GM19438 (cell line): ENCODE measurements at regions not wholly inside any gene's neighbourhood (a gene's known extent, or its start where the extent isn't known, plus 50 kb on each side); places are given as distances from the start of the nearest gene placed in this dataset.
"Not testable (repeated sequence)": the region's sequence is repeated elsewhere in the genome, so short reads cannot be mapped to it uniquely, and the experiment has no call there.

Experiments used
- ATAC-seq: cut with Tn5 transposase; IDR thresholded peaks from one replicate; pipeline ENCODE4 v1.9.1; 2021; ENCODE audit warnings: low read depth; ENCODE audit not compliant: unreplicated experiment

DNA sequence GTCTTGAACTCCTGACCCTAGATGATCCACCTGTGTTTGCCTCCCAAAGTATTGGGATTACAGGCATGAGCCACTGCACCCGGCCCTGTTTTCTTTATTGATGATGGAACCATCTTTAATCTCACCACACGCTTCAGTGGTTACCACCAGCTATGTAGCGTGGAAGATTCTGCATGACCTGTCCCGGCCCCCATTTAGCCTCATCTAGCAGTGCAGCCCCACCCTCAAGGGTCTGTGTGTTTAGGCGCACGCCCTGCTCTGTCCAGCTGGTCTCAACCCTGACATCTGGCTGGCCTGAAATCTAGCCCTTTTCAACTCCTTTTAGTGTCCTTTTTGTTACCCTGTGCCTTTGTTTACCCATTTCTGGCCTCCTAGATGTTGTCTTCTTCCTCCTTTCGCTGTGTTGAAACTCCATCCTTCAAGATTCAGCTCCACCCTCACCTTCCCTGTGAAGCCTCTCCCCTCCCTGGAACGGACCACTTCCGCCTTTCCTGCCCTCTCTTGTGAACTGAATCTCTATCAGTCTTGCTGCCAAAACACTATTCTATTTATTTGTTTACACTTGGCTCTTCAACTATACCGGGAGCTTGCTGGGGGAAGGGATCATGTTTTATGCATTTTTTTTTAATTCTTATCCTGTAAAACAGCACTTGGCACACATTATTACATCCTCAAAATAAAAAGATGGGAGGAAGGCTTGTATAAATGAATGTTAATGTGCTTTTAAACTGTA lies 101.0 kb upstream of the MTHFD1L start:
- no peak for ATAC-seq

DNA sequence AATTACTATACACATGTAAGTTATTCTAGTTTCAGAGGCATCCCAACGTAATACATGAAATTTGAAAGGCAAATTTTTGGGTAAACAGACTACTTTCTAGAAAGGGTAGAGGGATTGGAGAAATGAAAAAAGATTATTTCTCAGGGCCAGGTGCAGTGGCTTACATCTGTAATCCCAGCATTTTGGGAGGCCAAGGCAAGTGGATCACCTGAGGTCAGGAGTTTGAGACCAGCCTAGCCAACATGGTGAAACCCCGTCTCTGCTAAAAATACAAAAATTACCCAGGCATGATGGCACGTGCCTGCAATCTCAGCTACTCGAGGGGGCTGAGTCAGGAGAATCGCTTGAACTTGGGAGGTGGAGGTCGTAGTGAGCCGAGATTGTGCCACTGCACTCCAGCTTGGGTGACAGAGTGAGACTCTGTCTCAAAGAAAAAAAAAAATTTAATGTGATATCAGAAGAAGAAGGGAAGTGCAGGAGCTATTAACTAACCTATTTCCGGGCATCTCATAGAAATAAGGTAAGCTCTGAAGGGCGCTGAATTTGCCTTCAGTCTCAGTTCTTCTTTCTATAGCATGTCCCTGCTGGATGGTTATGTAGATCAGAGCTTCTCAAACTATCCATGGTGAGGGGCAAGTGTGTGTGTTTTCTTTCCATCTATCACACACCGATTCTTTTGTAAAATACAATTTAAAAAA lies 100.3 kb upstream of the MTHFD1L start:
- ATAC-seq, result peak; percentile 92

DNA sequence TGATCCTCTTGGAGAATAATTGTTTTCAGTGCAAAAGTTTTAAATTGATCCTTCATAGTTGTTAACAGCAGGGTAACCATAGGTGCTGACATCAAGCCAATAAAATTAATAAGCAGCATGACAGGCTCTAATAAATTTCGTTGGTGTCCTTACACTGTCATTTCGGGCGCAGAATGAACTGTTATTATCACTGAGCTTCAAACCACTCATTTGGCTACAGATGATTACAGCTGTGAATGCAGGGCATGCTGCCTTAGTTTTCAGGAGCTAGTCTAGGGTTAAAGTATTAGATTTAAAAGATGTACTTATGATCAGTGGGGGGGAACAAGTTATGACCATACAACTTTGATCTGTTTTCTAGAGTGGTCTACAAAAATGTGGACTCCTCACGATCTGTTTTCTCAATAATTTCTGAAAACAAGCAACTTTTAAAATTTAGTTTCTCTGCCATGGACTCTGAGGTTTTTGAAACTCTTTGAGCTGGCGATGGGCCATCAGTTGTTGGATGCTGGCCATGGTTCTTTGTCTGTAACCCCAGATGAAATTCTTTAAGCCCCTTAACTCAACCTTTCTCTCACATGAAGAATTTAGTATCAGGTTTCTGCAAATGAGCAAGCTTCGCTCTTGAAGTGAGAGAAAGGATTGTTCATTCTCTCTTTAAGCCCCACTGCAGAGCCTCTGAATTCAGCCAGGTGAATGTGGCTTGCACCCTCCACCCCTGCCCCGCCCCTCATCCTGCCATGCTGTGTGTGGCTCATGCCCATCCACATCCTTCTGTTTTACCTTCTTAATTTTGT lies 99.1 kb upstream of the MTHFD1L start:
- ATAC-seq, result no peak

DNA sequence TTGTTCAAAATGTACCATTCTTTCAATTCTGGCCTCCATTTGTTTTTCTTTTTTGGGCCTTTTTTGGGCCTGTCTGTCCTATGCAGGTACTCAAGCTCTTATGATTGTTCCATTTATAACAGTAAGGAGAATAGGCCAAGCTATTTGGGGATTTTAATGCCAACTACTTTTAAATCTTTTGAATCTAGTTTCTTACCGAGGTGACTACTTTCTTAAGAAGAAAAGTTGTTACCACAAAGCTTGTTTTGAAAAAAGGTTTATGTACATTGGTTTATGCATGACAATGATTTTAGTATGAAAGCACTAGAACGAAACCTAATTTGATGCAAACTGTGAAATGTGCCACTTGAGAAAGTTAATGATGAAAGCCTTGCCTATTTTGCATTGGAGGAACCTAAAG lies 98.3 kb upstream of the MTHFD1L start:
- ATAC-seq, result no peak

DNA sequence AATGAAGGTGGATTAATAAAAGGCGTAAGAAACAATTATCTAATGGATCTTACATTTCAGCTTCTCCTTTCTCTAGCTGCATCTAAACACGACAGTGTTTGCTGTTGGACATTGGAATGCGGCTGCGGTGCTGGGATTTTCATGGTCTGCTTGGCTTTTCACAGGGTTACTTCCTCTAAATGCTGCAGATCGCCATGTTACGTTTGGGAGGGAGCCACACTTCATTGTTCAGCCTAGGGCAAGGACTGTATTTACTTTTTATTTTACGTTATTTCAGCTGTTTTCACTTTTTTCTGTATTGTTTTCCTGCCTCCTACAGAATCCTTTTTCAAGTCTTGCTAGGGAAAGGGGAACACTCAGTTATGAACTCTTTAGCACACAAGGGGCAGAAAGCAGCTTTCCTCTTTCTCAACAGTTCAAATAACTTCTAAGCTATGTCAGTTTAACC lies 97.9 kb upstream of the MTHFD1L start:
- ATAC-seq, result no peak

DNA sequence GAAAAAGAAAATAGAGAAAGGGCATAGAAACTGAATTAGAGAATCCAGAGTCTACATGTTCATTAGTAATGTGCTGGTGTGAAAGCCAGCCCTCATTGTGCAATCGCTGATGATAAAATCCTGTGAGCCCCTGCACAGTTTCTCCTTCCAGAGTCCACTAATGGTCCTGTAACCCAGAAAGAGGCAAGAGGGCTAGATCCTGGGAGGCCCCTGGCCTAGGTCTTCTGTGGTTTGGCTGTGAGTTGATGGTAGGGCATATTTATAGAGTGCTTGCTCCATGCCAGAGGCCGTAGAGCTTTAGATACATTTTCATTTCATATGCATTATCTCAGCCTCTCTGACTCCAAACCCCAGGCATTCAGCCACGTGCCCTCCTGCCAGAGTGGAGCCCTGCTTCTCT lies 94.9 kb upstream of the MTHFD1L start:
- ATAC-seq, result no peak

DNA sequence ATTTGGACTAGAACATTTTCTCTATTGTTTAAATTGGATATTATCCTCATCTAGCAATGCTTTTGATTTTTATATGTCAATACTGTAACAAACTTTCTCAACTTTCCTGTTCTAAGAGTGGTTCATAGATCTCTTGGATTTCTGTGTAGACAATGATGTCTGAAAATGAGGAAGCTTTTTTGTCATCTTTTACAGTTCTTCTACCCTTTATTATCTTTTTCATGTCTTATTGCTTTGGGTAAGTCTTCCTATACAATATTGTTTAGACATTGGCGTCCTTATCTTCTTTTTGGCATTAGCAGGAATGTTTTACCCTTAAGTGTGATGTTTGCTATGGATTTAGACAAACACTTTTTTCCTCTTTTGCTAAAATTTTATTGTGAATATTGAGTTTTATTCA lies 91.5 kb upstream of the MTHFD1L start:
- no peak for ATAC-seq

DNA sequence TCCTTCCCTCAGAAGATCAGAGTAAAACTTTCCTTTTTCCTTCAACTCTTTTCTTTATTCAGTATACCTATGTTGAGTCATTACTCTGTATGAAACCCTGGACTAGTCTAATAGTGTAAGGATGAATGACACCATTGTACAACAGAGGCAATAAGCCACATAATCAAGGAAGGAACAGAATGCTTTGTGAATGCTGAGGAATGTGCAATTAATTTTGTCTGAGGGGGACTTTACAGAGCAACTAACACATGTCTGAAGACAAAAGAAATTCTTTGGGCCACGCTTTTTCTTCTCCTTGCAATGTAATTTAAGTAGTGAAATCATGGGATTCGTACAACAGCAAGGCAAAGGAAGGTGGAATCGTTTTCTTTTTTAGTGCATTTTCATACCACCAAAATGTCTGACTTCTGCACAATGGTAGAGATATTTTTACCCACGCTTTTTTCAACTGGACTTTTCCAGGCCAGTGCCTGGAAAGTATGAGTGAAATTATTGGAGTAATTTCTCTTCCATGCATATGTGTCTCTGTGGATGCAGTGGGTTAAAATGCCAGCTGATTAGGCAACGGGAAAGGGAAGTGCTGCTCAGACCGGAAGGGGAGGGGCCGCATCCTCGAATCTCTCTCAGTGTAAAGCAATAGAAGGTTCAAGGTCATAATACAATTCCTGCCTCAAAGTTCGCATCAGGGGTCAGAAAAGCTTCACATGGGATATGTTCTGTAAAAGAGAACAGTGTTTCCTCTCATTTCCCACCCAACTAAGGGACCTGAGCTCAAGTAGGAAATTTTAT lies 89.9 kb upstream of the MTHFD1L start:
- ATAC-seq, result no peak

DNA sequence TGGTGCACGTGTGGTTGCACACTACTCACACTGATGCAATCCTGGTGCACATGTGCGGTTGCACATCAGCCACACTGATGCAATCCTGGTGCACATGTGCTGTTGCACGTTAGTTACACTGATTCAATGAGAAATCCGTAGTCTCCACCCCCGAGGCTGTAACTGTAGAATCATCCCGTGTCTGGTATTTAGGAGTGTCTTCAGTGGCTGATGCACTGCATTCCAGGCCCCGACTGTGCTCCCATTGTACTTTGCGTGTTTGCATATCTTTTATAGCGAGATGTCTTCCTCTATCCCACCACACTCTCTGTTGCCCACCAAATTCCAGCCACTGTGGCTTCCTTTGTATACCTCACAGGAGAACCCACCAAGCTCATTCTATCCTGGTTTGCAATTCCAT lies 87.8 kb upstream of the MTHFD1L start:
- ATAC-seq, result no peak

DNA sequence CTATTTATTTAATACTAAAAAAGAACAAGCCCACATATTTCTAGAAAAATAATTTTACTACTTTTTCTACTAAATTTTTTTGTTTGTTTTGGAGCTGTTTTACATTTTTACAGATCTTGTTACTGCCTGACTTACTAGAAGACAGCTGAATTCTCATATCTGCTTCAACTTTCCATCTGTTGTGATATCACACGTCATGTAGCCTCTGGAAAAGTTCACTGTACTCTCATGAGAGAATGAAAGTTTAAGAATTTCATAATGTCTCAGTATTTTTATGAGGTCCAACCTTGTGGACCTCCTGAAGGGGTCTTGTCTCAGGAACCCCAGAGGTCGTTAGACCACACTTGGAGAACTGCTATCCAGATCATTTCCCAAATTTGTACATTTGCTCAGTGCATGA lies 81.7 kb upstream of the MTHFD1L start:
- no peak for ATAC-seq

DNA sequence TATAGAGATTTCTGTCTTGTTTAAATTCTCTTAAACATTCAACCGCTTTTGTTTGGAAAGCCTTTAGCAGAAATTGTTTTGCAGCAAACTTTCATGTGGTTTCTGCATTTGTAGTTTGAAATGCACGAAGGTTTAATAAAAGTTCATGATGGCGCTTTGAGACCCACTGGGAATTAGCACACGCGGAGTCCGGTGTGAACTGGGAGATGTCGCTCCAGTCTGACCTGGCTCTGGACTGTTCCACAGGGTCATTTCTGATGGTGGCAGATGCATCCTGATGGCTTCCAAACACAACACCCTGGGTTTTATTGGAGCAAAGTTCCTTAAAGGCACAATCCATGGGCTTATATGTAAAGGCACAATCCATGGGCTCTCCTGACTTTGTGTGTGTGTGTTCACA lies 78.1 kb upstream of the MTHFD1L start:
- no peak for ATAC-seq

DNA sequence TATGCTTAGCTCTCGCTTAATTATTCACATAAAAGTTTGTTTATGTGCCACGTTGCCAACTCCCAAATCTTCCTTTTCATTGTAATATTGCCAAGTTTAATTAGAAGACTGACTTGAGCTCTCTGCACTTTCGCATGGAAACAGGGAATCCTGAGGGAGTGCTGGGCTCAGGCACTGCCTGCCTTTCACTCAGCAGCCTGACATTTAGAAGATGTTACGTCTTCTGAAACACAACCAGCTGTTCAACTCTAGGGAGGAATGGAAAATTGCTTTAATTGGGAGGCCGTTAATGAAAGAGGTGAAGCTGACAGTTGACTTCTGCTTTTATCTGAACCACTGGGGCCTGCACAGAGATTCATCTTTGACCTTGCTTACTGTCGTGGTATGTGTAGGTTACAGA lies 77.4 kb upstream of the MTHFD1L start:
- ATAC-seq, result no peak

DNA sequence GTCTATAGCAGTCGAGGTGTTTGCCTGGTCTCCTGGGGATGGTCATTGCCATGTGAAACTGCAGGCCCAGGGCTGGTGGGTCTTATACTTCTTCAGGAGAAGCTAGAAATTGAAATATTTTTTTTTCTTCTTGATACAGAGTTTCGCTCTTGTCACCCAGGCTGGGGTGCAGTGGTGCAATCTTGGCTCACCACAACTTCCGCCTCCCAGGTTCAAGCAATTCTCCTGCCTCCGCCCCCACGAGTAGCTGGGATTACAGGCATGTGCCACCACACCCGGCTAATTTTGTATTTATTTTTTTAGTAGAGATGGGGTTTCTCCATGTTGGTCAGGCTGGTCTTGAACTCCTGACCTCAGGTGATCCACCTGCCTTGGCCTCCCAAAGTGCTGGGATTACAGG lies 75.6 kb upstream of the MTHFD1L start:
- not testable (repeated sequence) for ATAC-seq

DNA sequence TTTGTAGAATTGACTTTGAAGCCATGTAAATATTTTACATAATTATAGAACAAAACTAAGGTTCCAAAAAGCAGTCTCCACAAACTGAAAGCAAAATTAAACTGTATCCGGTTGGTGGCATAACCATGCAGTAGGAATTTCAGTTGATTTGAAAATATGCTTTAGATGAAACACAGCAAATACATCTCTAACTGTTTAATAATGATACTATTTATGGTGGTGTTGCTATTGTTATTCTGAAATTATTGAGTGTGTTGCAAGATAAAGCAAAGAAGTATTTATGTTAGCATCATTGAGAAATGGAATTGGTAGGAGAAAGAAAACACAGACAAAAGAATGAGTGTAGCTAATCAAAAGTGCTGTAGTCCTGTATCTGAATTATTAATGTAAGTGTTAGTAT lies 73.8 kb upstream of the MTHFD1L start:
- no peak for ATAC-seq

DNA sequence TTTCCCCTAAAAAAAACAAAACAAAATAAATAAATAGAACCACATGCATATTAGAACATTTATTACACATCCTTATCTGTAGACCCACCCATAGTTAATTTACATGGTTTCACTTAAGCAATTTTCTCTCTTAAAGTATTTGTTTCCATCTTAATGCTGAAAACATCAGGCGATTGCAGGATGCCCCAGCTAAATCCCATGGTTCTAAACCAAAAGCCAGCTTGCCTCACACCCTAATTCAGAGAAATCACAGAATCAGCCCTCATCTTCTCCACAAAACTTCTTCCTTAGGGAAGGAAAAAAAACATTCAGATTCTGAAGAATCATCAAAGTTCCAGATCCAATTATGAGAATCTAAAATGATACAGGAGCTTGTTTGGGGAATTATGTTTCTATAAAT lies 67.6 kb upstream of the MTHFD1L start:
- ATAC-seq, result no peak

DNA sequence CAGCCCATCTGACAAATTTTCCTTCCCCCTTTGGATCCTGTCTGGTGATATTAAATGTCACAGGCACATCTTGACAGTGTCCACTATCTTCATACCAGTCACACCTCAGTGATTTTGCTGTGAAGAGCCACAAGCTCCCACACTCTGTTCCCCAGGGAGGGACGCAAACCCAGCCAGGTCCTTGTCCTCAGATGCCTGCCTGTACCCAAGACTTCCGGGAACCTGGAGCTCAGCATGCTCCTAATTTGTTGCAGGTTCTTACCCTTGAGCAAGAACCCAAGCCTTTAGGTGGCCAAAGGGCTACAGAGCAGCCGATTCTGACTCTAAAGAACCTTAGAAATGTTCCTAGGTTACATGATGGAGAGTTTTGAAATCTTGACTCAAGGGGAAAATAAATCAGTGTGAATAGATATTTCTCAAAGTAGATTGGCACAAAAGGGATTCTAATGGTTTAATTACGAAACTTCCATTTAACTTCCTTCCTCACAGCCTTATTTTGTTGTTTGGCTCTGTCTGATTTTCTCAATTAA lies 66.2 kb upstream of the MTHFD1L start:
- no peak for ATAC-seq

DNA sequence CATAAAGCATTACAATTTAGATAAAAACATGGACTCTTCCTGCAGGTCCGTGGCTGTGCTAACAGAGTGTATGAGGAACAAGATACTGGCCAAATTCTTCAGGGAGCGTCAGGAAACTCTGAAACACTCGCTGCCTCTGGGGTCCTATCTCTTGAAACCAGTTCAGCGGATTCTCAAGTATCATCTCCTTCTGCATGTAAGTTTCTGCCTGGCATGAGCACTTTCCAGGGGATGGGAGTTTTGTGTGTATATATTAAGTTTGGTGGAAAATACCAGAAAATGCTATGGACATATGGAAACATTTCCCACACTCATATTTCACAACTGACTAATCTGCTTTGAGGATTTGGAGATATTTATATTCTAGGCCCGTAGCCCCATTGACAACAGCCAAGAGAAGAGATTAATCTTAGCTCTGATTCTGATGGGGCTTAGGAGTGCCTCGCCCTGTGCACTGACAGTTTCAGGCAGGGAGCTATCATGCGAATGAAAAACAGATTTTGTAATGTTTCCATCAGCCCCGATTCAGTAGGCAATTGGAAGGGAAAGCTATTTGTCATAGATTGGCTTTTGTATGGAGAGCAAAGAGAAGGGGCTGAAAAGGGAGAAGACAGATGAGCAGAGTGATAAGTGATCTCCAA lies 64.7 kb upstream of the MTHFD1L start:
- ATAC-seq, result no peak

DNA sequence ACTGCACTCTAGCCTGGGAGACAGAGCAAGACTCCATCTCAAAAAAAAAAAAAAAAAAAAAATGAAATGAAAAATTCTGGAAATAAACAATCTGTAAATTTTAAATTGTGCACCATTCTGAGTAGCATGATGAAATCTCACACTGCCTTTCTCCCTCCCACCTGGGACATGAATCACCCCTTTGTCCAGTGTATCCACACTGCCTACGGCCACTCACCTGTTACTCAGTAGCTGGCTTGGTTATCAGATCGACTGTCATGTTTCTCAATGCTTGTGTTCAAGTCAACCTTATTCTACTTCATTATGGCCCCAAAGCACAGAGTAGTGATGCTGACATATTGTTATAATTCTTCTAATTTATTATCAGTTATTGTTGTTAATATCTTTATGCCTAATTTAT lies 58.7 kb upstream of the MTHFD1L start:
- no peak for ATAC-seq

DNA sequence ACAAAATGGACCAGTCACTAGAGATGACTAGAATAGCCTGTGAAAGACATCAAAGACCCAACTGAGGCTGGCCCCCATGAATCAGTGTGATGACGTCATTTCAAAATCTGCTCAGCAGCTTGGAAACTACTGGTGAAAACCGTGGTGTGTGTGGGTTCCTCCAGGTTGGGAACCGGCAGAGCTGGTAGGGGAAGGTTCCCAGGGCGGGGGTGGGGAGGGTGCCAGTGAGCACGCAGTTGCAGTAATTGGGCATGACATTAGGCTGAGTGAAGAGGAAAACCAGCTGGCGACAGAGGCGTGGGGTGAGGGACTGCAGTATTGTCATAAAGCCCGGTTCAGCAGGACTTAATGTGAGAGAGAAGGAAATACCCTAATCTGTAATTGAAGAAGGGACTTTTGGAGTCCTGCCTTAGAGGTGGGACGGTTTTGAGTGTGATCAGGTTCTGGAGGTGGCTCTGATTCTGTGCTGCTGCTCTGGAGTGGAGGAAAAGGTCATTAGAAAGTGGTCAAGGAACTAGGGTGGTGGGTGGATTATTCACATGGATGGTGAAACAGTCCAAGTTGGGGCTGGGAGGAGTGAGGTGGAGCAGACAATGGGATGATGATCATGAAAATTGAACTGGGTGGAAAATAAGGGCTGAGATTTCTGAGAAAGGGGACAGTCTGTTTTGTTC lies 52.0 kb upstream of the MTHFD1L start:
- peak; percentile 38 for ATAC-seq

DNA sequence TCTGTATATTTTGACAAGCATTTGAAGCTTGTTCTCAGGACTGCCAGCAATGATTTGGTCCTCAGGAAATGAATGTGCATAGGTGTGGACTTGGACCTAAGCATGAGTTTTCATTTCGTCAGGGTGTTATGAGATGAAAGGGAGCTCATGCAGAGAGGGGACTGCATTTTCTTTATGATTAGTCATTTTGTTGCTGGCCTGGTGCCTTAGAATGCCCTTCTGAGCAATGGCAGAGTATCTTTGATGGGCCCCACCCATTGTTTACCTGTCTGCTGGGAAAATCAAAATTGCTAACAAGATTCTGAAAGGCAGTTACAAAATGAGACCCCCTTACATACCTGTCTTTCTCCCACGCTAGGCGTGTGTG lies 51.5 kb upstream of the MTHFD1L start:
- ATAC-seq, result peak; percentile 49
